HG03159 (cell line): ENCODE measurements at regions not wholly inside any gene's neighbourhood (a gene's known extent, or its start where the extent isn't known, plus 50 kb on each side); places are given as distances from the start of the nearest gene placed in this dataset.

ENCODE experiments used
- ATAC-seq: cut with Tn5 transposase; IDR thresholded peaks from one replicate; pipeline ENCODE4 v1.9.1; 2021; ENCODE audit warnings: mild to moderate bottlenecking, moderate library complexity; ENCODE audit not compliant: unreplicated experiment

- no peak for ATAC-seq
Observed at GRCh38 chr5:31100047-31100575, 93.4 kb upstream of the CDH6 start.

GRCh38 chr5:31098811-31099210 is 94.7 kb upstream of the CDH6 start:
- no peak for ATAC-seq

GRCh38 chr5:31097851-31098250 is 95.6 kb upstream of the CDH6 start:
- ATAC-seq = no peak

GRCh38 chr5:31096238-31096865 is 97.1 kb upstream of the CDH6 start:
- no peak for ATAC-seq

DNA sequence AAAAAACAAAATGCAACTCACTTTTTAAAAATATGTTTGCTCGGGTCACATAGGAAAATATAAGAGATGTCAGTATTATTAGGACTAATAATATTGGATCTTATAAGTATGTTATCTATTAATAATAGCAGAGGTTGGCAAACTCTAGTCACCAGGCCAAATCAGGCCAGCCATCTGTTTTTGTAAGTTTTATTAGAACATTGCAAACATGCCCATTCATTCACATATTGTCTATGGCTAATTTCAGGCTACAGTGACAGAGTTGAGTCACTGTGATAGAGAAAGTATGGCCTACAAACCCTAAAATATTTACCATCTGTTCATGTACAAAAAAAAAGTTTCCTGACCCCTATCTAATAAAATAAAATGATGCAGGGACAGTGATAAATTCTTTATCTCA is 97.7 kb upstream of the CDH6 start:
- no peak for ATAC-seq

GRCh38 chr5:31091501-31091900 is 102.0 kb upstream of the CDH6 start:
- ATAC-seq = no peak

GRCh38 chr5:31090467-31090866 is 103.0 kb upstream of the CDH6 start:
- no peak for ATAC-seq

DNA sequence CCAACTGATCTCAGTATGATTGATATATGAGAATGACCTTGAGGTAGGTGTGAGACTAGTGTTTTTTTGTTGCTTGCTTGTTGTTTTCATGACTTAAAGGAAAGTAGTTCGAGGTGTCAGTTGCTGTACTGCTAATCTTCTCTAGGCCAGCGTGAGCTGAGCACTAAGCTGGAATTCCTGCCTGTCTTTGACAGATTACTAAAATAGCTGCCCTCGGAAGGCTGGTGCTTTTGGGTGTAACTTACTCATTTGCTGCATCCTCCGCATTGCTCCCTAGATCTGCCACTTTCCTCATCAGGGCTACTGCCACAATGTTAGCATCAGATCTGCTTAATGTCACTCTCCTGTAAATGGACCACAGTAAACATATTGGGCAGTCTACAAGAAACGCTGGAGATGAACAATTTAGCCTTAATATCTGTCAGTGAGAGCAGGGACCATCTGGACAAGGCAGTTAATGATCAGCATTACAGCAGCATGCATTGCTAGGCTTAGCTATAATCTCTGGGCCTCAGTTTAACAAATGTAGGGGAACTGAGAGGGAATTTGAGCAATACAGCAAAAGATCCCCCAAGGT is 106.6 kb upstream of the CDH6 start:
- no peak for ATAC-seq

DNA sequence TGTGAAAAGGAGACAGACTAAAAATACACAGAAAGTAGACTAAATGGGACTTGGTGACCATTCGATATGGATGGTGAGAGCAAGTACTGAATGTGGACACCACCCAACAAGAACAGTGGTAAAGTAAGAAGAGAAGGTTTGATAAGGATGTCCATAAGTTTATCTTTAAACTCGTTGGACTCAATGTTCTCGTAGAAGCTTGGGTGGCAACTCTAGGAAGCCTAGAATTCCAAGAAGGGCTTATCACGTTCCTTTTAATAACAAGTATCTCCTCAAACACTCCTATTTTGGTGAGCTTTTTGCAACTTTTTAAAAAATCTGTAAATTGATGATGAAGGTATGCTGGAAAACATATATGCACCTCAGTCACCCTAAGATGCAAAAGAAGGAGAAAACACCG is 108.6 kb upstream of the CDH6 start:
- ATAC-seq = no peak

GRCh38 chr5:31083364-31083763 is 110.1 kb upstream of the CDH6 start:
- no peak for ATAC-seq

DNA sequence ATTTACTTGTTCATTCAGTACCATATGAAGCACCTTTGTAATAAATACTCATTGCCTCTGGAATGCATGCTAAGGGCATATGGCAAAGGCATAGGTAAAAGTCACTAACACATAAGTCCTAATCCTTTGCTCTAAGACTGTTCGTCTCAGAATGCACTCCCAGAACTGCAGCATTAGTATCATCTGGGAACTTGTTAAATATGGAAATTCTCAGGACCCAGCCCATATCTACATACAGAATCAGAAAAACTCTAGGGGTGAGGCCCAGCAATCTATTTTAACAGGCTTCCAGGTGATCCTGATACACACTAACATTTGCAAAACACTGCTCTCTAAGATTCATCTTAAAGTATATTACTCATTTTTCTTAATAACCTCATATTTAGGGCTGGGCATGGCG is 113.8 kb upstream of the CDH6 start:
- no peak for ATAC-seq

GRCh38 chr5:31078956-31079355 is 114.5 kb upstream of the CDH6 start:
- ATAC-seq = no peak

GRCh38 chr5:31075981-31076380 is 117.5 kb upstream of the CDH6 start:
- no peak for ATAC-seq

DNA sequence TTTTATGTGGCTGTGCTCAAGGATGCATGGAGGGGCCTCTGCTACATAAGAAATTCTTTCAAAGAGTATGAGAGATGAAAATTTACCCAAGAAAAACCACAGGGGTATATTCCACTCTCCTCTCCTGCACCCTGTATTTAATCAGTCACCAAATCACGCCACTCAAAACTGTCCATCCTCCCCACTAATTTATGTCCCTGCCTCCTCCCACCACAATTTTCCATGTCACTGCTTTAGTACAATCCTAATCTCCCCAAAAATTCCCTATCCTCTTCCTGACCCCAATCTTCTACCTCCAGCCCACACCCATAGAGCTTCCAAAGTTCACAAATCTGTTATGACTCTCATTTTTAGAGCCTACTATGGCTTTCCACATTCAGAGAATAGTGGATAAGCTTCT is 125.2 kb upstream of the CDH6 start:
- no peak for ATAC-seq

DNA sequence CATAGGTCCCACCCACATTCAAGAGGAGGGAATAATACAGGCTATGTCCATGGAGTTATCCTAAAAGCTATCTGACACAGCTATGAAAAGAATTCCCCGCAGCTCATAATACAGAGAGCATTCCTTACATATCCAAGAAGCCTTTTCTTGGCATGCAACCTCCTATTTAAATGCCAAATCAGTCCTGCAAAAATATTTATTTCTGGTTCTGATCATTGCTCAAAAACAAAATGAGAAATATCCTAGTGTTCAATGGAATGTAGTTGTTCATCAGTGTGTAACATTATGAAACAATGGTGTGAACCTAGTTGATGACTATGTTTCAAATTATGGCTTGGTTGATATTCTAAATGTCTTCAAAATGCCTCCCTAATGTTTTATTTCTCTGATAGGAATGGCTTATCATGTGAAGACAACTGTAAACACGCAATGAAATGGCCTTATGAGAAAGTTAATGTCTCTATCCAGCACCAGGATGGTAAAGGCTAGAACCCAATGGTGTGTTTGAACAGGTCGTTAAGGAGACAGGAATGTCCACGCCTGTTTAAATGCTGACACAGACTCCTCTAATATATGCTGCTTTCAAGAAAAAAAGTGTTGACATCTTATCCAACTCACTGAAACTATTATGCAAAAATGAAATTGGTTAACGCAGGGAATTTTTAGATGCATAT is 126.7 kb upstream of the CDH6 start:
- no peak for ATAC-seq

DNA sequence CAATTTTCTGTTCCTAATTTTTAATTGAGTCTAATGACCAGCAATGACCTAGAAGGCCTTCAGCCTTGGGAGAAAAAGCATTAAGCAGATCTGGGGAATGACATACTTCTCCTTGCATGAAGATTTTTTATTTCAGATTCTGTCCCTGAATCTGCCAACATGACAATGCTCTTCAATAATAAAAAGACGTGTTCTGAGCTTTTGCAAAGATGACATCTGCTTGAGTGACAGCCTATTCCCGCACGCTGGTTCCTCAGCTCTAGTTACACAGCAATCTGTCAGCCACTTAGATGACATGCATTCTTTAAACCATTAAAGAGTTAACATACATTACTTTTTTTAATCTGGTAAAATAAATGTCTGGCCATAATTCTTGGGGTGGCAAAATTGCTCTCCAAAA is 129.3 kb upstream of the CDH6 start:
- no peak for ATAC-seq

DNA sequence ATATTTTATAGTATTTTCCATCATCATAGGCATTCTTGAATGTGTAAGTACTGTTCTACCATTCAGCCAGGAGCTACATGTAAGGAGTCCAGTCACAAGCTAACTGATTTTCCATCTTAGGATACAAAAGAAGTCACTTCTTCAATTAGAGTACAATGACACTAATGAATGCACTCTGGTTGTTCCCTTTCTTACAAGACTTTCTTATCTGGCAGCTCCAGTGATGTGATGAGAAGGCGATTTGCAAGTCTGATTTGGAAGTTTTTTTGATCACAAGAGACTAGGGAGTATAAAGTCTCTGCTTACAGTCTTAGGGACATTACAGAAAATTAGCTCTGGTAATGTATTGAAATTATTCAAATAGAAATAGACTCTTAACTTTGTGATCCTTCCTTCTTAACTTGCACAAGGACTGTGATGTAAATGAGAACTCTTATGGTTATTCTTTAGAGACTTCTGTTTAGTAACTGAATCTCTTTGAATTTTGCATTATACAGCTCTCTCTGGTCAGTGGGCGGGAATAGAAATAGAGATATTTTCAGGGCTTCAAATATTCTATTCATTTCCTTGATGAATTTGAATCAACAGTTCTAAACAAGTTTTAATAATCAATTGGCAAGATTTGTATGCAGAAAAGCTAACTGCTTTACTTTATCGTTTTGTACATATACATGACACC is 130.4 kb upstream of the CDH6 start:
- no peak for ATAC-seq

GRCh38 chr5:31059889-31060288 is 133.6 kb upstream of the CDH6 start:
- no peak for ATAC-seq

DNA sequence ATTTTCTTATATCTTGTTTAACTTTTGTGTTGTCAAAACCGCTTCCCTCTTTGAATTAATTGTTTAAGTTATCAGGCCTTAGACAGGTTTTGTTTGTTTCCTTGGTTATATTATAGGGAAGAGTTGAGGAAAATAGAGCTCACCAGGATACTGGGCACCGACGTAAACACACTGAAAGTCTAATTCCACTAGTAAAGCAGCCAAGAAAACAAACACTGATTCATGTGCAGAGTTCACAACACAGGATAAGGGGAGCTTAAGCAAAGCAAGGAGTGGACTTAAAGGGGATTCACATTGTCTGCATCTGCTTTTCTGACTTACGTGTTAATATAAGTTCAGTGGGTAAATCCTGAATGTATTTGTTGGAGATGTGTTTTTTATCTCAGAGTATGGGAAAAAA is 139.0 kb upstream of the CDH6 start:
- no peak for ATAC-seq

GRCh38 chr5:31052937-31053658 is 140.4 kb upstream of the CDH6 start:
- ATAC-seq = no peak

GRCh38 chr5:31051316-31051715 is 142.2 kb upstream of the CDH6 start:
- no peak for ATAC-seq
